ENCODE measurements at regions not wholly inside any gene's neighbourhood (a gene's known extent, or its start where the extent isn't known, plus 50 kb on each side); places are given as distances from the start of the nearest gene placed in this dataset.

DNA sequence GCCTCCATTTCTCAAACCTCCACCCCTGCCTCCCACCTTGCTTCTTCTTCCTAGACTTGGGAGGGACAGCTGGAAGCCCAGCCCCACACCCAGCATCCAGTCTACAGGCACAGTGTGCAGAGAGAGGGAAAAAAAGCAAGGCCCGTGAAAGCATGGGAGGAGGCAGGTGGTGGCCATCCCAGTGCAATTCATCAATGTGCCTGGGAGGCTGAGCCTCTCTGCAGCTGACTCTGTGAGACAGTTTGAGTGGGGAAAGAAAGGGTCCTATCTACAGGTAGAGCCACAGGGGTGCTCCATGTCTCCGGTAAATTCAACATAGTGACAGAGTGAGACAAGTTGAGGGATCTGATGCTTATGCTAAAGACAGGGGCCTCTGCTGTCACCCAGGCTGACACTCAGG, 340.6 kb downstream of the DYSF start:
- Histone ChIP-seq H3K27ac (no peak overlapping the region), H3K36me3 (no peaks in the 10 kb centered on the region), H3K9me3 (no peaks in the 10 kb centered on the region), H3K4me1 (no peaks in the 10 kb centered on the region), H3K27me3 (no peaks in the 10 kb centered on the region), H3K4me3 (no peak overlapping the region)
- WGBS, 2 donors = 93 to 97% methylated on average over 2 of the region's 2 CpGs
- no peak for DNase-seq (ENCODE audit: low spot score in 2 of 2)
- TF ChIP-seq, protein P1, sequence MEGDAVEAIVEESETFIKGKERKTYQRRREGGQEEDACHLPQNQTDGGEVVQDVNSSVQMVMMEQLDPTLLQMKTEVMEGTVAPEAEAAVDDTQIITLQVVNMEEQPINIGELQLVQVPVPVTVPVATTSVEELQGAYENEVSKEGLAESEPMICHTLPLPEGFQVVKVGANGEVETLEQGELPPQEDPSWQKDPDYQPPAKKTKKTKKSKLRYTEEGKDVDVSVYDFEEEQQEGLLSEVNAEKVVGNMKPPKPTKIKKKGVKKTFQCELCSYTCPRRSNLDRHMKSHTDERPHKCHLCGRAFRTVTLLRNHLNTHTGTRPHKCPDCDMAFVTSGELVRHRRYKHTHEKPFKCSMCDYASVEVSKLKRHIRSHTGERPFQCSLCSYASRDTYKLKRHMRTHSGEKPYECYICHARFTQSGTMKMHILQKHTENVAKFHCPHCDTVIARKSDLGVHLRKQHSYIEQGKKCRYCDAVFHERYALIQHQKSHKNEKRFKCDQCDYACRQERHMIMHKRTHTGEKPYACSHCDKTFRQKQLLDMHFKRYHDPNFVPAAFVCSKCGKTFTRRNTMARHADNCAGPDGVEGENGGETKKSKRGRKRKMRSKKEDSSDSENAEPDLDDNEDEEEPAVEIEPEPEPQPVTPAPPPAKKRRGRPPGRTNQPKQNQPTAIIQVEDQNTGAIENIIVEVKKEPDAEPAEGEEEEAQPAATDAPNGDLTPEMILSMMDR (IDR thresholded peaks at IDR 0.05) = no peak
- TF ChIP-seq POLR2A (IDR thresholded peaks at IDR 0.05) = no peak
- TF ChIP-seq EP300 (IDR thresholded peaks at IDR 0.05) = no peak

DNA sequence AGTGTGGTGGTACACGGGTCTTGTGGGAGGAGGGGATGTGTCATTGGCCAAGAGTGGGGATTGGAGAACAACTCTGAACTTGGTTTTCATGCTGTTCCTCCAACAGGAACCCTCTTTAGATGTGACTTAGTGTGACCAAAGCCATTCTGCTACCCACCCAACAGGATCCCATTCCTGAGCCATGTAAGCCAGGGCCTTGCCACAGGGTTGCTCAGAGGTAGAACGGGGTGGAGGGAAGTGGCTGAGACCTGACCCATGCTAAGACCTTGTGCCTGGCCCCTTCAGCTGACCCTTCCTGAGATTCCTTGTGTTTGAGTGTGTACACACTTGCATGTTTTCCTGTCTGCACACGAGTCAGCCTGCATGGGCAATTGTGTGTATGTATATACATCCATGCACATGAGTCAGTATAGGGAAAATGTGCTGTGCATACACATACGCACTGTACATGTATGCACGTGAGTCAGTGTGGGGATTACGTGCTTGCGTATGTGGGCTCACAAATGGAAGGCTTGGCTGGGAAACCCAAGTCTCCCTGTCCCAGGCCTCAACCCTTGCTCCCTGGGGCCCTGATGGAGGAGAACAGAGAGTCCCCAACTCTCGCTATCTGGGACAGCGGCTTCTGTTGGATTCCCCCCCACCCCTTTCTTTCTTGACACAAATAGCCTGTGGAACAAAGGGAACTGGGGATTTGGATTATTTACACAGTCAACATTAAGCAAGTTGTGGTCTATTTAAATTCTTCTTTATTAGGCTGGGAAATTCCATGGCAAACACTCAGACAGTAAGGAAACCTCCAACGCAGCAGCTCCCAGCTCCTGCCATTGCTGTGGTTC, 339.8 kb downstream of the DYSF start:
- no peak for DNase-seq (ENCODE audit: low spot score in 2 of 2)
- 80 to 82% methylated on average over 10 of the region's 10 CpGs for WGBS, 2 donors
- TF ChIP-seq, protein P1 (IDR thresholded peaks at IDR 0.05) = no peak
- TF ChIP-seq POLR2A (IDR thresholded peaks at IDR 0.05) (no peak), EP300 (IDR thresholded peaks at IDR 0.05) (no peak)
- Histone ChIP-seq H3K36me3 (no peaks in the 10 kb centered on the region), H3K4me3 (no peak overlapping the region), H3K4me1 (no peaks in the 10 kb centered on the region), H3K27ac (no peak overlapping the region), H3K9me3 (no peaks in the 10 kb centered on the region), H3K27me3 (no peaks in the 10 kb centered on the region)

DNA sequence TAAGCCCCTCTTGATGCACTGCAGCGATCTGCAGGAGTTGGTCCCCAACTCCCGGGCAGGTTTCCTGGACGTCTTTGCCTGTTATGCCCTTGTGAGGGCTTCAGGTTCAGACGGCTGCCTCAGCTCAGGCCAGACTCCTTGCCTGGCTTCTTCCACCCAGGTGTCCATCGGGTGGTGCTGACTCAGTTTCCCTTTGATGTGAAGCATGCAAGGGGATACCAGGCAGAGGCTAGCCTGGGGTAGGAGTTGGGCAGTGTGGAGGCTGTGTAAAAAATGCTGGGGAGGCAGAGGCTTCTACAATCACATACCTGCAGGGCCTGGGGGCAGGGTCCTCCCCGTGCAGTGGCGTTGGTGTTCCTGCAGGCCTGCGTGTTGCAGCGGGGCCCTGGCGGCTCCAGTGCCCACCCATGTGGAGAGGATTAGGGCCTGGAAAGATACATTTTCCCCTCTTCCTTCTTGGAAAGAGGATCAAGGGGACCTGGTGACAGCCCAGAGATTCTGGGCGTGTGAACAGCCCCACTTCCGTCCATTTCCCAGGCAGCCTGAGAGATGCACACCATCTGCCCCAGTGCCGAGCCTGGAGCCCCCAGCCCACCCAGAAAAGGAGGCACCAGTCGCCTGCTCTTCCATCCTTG, 338.3 kb downstream of the DYSF start:
- WGBS, 2 donors = 91 to 92% methylated on average over 14 of the region's 14 CpGs
- Histone ChIP-seq H3K27me3 (no peaks in the 10 kb centered on the region), H3K36me3 (no peaks in the 10 kb centered on the region), H3K27ac (no peak overlapping the region), H3K4me1 (no peaks in the 10 kb centered on the region), H3K9me3 (no peaks in the 10 kb centered on the region), H3K4me3 (no peak overlapping the region)
- no peak for DNase-seq (ENCODE audit: low spot score in 2 of 2)
- TF ChIP-seq POLR2A (IDR thresholded peaks at IDR 0.05) (no peak), EP300 (IDR thresholded peaks at IDR 0.05) (no peak)
- TF ChIP-seq, protein P1 (IDR thresholded peaks at IDR 0.05) = no peak

DNA sequence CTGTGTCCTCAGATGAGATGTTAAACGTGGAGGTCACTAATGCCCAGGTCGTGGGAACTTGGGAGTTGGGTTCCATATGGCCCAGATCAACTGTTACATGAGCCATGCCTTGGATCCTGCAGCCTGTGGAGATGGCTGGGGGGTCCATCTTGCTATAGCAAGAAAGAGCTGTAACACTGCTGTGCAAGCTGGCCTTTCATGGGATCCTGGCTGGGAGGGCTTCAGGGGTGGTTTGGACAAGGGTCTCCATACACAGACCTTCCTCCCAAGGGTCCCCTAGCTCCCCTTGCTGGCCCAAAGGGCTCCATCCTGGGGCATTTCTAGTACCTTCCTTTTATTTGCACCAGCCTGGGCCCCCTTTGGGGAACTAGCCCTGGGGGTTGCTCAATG, 337.7 kb downstream of the DYSF start:
- H3K27me3 ChIP-seq = no peaks in the 10 kb centered on the region
- H3K4me3 ChIP-seq = no peak overlapping the region
- 79 to 100% methylated on average over 2 of the region's 2 CpGs for WGBS, 2 donors
- no peaks in the 10 kb centered on the region for H3K4me1 ChIP-seq
- H3K36me3 ChIP-seq = no peaks in the 10 kb centered on the region
- no peak for DNase-seq (ENCODE audit: low spot score in 2 of 2)
- no peak overlapping the region for H3K27ac ChIP-seq
- no peaks in the 10 kb centered on the region for H3K9me3 ChIP-seq
- TF ChIP-seq EP300 (IDR thresholded peaks at IDR 0.05) (no peak), POLR2A (IDR thresholded peaks at IDR 0.05) (no peak)
- TF ChIP-seq, protein P1 (IDR thresholded peaks at IDR 0.05) = no peak

All from tibial nerve (tissue), 4 donors.